SK-N-MC (cell line): ENCODE measurements at regions not wholly inside any gene's neighbourhood (a gene's known extent, or its start where the extent isn't known, plus 50 kb on each side); places are given as distances from the start of the nearest gene placed in this dataset.

Experiments
- EZH2 ChIP-seq: fragments of 200-600 bp; sonication (generic); IDR thresholded peaks from one replicate; pipeline ENCODE4 v1.6.1; 2017; ENCODE audit warnings: antibody characterized with exemption
- FOXP2 ChIP-seq: optimal IDR thresholded peaks from 2 replicates; pipeline ENCODE3; 2011; ENCODE audit warnings: mild to moderate bottlenecking, moderate library complexity; ENCODE audit not compliant: insufficient read depth; ENCODE audit errors: extremely low read length, control extremely low read depth
- POLR2AphosphoS5 ChIP-seq: IDR thresholded peaks from 2 replicates; pipeline ENCODE4 v1.6.1; 2012; ENCODE audit warnings: mild to moderate bottlenecking, low read depth, low read length, borderline replicate concordance

DNA sequence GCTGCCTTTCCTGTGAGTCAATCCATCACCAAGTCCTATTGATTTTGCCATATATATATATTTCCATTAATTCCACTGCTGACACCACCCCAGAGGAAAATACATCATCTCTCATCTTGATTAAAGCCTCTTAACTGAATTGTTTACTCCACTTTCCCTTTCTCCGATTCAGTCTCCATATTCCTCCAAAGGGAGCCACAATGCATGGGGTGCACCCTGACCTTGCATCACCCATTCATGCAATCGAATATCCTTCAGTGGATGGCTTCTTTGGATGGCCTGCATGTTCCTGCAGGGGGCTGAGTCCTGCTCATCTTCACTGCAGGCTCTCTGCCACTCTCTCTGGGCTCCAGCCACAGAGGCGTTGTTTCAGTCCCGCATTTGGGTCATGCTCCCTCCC lies 231.0 kb downstream of the SNX18 start:
- TF ChIP-seq POLR2AphosphoS5: no peak
- no peak for TF ChIP-seq EZH2
- TF ChIP-seq FOXP2: no peak
